Inflammatory macrophage treated with lipopolysaccharide for 4 hours (primary cell): ENCODE measurements at regions not wholly inside any gene's neighbourhood (a gene's known extent, or its start where the extent isn't known, plus 50 kb on each side); places are given as distances from the start of the nearest gene placed in this dataset.

Source experiments
- DNase-seq: peaks from one replicate; pipeline ENCODE4 v3.0.0-alpha.2; 2020

GRCh38 chr2:120854766-120855530 is 119.3 kb downstream of the GLI2 start:
- no peak for DNase-seq

- DNase-seq: no peak
Observed at GRCh38 chr2:120855855-120856405, 120.3 kb downstream of the GLI2 start.

GRCh38 chr2:120856421-120856862 is 120.8 kb downstream of the GLI2 start:
- DNase-seq: no peak

- no peak for DNase-seq
Observed at GRCh38 chr2:120857422-120857821, 121.8 kb downstream of the GLI2 start.

- DNase-seq: no peak
Observed at GRCh38 chr2:120857931-120858330, 122.3 kb downstream of the GLI2 start.

GRCh38 chr2:120858361-120859106 is 122.9 kb downstream of the GLI2 start:
- no peak for DNase-seq

- no peak for DNase-seq
Observed at GRCh38 chr2:120859128-120859527, 123.5 kb downstream of the GLI2 start.

GRCh38 chr2:120859814-120860578 is 124.3 kb downstream of the GLI2 start:
- DNase-seq: no peak

GRCh38 chr2:120860579-120860922 is 124.9 kb downstream of the GLI2 start:
- DNase-seq: no peak

- DNase-seq: no peak
Observed at GRCh38 chr2:120861191-120861575, 125.5 kb downstream of the GLI2 start.

- no peak for DNase-seq
Observed at GRCh38 chr2:120861576-120862191, 126.0 kb downstream of the GLI2 start.

GRCh38 chr2:120862201-120863060 is 126.8 kb downstream of the GLI2 start:
- DNase-seq: no peak

GRCh38 chr2:120863146-120863545 is 127.5 kb downstream of the GLI2 start:
- DNase-seq: no peak

GRCh38 chr2:120863661-120864320 is 128.1 kb downstream of the GLI2 start:
- DNase-seq: no peak

- no peak for DNase-seq
Observed at GRCh38 chr2:120864981-120865380, 129.3 kb downstream of the GLI2 start.

GRCh38 chr2:120865656-120866055 is 130.0 kb downstream of the GLI2 start:
- DNase-seq: no peak

- DNase-seq: no peak
Observed at GRCh38 chr2:120866071-120866470, 130.4 kb downstream of the GLI2 start.

- no peak for DNase-seq
Observed at GRCh38 chr2:120866483-120867140, 130.9 kb downstream of the GLI2 start.

- DNase-seq: no peak
Observed at GRCh38 chr2:120867290-120868241, 131.9 kb downstream of the GLI2 start.

- DNase-seq: no peak
Observed at GRCh38 chr2:120868366-120868765, 132.7 kb downstream of the GLI2 start.
